ENCODE measurements at regions not wholly inside any gene's neighbourhood (a gene's known extent, or its start where the extent isn't known, plus 50 kb on each side); places are given as distances from the start of the nearest gene placed in this dataset.
"Not testable (repeated sequence)": the region's sequence is repeated elsewhere in the genome, so short reads cannot be mapped to it uniquely, and the experiment has no call there.

DNA sequence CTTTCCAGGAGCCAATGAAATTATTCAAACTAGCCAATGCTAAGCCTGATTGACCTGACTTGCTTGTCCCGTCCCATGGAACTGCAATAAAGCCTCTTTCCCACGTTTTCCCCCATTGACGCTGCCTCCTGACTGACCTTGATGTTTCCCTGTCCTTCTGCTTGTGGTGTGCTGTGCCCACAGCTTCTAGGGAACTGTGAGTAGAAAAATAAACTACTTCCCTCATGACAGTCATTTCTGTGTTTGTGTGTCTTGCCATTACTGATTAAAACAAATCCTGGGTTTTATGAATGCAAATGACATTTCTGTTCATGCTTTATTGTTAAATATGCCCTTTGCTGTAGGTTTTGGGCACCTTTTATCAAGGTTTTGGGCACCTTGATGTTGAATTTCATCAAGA lies 91.3 kb upstream of the ABI1 start:
- H3K4me1 ChIP-seq (ENCODE audit: control insufficient read depth in 3 of 3, insufficient read depth in 3 of 3, low read length in 3 of 3), result no peaks in the 10 kb centered on the region
- H3K4me3 ChIP-seq (ENCODE audit: low read length in 3 of 3), result no peak overlapping the region
- H3K9ac ChIP-seq (ENCODE audit: low read depth in 1 of 3, low read length in 3 of 3), result no peak overlapping the region
- H3K27ac ChIP-seq (ENCODE audit: low read depth, low read length), result no peak overlapping the region
- H3K27me3 ChIP-seq (ENCODE audit: control insufficient read depth in 3 of 3, insufficient read depth in 3 of 3, low read length in 3 of 3), result no peaks in the 10 kb centered on the region
- no peaks in the 10 kb centered on the region for H3K36me3 ChIP-seq (ENCODE audit: control insufficient read depth in 3 of 3, insufficient read depth in 3 of 3, low read length in 3 of 3)
- peaks cover 0 to 2% (median 0%) of the 10 kb centered on the region in 3 donors for H3K9me3 ChIP-seq (ENCODE audit: control insufficient read depth in 3 of 3, low read length in 3 of 3)

DNA sequence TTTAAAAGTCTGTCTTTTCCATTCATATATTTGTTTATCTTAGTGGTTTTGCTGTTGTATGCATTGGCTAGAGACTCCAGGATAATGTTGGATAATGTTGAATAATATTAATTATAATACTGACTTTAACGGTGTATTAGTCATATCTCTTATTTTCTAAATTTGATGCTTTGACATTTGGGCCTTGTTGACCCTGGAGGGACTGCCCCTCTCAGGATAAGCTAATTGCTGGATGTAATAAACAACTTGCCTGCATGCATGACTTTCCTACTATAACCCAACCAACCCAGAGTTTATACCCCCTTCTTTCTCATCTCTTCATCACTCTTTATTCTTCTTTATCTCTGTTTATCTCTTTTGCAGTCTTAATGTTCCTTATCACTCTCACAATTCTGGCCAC lies 90.9 kb upstream of the ABI1 start:
- no peaks in the 10 kb centered on the region for H3K36me3 ChIP-seq (ENCODE audit: control insufficient read depth in 3 of 3, insufficient read depth in 3 of 3, low read length in 3 of 3)
- H3K4me3 ChIP-seq (ENCODE audit: low read length in 3 of 3), result no peak overlapping the region
- H3K4me1 ChIP-seq (ENCODE audit: control insufficient read depth in 3 of 3, insufficient read depth in 3 of 3, low read length in 3 of 3), result no peaks in the 10 kb centered on the region
- peaks cover 0 to 2% (median 0%) of the 10 kb centered on the region in 3 donors for H3K9me3 ChIP-seq (ENCODE audit: control insufficient read depth in 3 of 3, low read length in 3 of 3)
- H3K9ac ChIP-seq (ENCODE audit: low read depth in 1 of 3, low read length in 3 of 3), result no peak overlapping the region
- no peak overlapping the region for H3K27ac ChIP-seq (ENCODE audit: low read depth, low read length)
- no peaks in the 10 kb centered on the region for H3K27me3 ChIP-seq (ENCODE audit: control insufficient read depth in 3 of 3, insufficient read depth in 3 of 3, low read length in 3 of 3)

DNA sequence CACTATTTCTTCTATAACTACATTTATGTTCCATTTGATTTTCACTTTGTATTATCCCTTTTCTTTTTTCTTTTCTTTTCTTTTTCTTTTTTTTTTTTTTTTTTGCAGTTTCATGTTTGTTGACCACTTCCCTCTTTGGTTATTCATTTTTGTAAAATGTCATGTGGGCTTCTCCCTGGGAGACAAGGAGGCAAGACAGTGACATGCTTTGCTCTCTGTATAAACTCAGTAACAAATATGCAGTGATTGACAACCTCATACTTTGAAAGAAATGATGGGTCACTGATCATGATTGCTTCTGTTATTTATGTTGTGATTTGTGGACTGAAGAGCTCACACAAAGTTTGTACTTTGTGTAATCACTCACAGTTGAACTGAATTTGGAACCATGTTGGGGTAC lies 90.2 kb upstream of the ABI1 start:
- Histone ChIP-seq H3K4me3 (ENCODE audit: low read length in 3 of 3) (no peak overlapping the region), H3K9ac (ENCODE audit: low read depth in 1 of 3, low read length in 3 of 3) (no peak overlapping the region), H3K27ac (ENCODE audit: low read depth, low read length) (no peak overlapping the region), H3K36me3 (ENCODE audit: control insufficient read depth in 3 of 3, insufficient read depth in 3 of 3, low read length in 3 of 3) (no peaks in the 10 kb centered on the region), H3K9me3 (ENCODE audit: control insufficient read depth in 3 of 3, low read length in 3 of 3) (peaks cover 0 to 2% (median 0%) of the 10 kb centered on the region in 3 donors), H3K27me3 (ENCODE audit: control insufficient read depth in 3 of 3, insufficient read depth in 3 of 3, low read length in 3 of 3) (peaks cover 0 to 7% (median 4%) of the 10 kb centered on the region in 3 donors), H3K4me1 (ENCODE audit: control insufficient read depth in 3 of 3, insufficient read depth in 3 of 3, low read length in 3 of 3) (no peaks in the 10 kb centered on the region)

DNA sequence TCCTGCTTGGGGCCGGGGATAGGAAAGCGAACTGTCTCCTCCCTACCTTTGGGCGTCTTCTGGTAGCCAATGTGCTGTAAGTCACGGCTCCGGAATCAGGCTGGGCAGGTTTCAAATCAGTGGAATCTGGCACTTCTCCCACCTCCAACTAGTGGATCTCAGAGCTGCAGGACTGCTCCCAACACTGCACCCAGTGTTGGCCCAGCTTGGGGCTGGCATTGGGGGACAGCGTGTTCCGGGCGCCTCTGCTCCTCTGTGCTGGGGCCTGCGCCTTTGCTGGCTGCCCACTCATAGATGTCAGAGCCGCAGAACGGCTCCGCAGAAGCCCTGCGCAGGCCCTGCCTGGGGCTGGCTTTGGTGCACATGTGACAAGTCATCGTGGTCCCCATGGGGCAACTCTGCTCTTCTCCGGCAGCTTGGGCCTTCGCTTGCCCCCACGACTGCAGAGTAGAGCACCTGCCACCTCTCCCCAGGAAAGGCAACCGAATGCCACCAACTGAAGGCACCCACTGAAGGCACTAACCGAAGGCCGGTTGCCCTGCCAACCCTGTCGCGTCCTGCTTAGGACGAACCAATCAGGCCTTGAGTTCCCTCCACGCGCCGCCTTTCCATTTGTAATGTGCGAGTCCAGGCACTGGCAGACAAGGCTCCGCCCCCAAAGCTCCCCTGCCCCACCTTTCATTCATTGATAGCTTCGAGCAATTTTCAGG lies 85.5 kb upstream of the ABI1 start:
- Histone ChIP-seq H3K27ac (ENCODE audit: low read depth, low read length) (no peak overlapping the region), H3K36me3 (ENCODE audit: control insufficient read depth in 3 of 3, insufficient read depth in 3 of 3, low read length in 3 of 3) (no peaks in the 10 kb centered on the region), H3K9me3 (ENCODE audit: control insufficient read depth in 3 of 3, low read length in 3 of 3) (peaks cover 0 to 2% (median 0%) of the 10 kb centered on the region in 3 donors), H3K4me1 (ENCODE audit: control insufficient read depth in 3 of 3, insufficient read depth in 3 of 3, low read length in 3 of 3) (no peaks in the 10 kb centered on the region), H3K9ac (ENCODE audit: low read depth in 1 of 3, low read length in 3 of 3) (no peak overlapping the region), H3K4me3 (ENCODE audit: low read length in 3 of 3) (no peak overlapping the region), H3K27me3 (ENCODE audit: control insufficient read depth in 3 of 3, insufficient read depth in 3 of 3, low read length in 3 of 3) (peaks cover 0 to 9% (median 8%) of the 10 kb centered on the region in 3 donors)

DNA sequence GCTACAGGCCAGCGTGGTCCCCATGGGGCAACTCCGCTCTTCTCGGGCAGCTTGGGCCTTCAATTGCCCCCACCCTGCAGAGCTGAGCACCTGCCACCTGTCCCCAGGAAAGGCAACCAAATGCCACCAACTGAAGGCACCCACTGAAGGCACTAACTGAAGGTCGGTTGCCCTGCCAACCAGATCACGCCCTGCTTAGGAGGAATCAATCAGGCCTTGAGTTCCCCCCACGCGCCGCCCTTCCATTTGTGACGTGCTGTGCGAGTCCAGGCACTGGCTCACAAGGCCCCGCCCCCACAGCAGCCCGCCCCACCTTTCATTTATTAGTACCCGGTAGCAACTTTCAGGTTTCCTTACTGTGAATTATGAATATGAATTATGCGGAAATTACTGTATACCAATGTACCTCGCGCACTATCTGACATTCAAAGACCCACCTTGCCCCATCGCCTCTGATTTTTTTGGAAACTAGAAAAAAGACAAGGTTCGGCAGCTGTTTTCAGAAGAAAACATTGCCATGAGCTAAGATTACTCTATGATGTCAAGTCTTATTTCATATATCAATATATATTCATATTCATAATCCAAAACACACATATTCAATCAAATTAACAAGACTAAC lies 83.6 kb upstream of the ABI1 start:
- H3K4me3 ChIP-seq (ENCODE audit: low read length in 3 of 3), result no peak overlapping the region
- H3K27me3 ChIP-seq (ENCODE audit: control insufficient read depth in 3 of 3, insufficient read depth in 3 of 3, low read length in 3 of 3), result peaks cover 0 to 9% (median 8%) of the 10 kb centered on the region in 3 donors
- no peak overlapping the region for H3K27ac ChIP-seq (ENCODE audit: low read depth, low read length)

DNA sequence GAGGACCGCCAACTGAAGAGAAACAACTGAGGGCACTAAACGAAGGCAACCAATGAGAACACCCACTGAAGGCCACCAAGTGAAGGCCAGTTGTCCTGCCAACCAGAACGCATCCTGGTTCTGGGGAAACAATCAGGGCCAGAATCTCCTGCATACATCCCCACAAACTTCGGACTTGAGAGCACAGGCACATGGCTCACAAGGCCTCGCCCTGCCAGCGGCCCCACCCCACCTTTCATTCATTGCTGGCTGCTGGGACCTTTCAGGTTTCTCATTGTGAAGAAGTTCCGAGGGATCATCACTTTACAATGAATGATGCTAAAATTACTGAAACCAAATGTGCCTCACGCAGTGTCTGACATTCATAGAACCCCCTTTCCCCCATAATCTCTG lies 79.2 kb upstream of the ABI1 start:
- peaks cover 0 to 5% (median 0%) of the 10 kb centered on the region in 3 donors for H3K27me3 ChIP-seq (ENCODE audit: control insufficient read depth in 3 of 3, insufficient read depth in 3 of 3, low read length in 3 of 3)
- H3K9ac ChIP-seq (ENCODE audit: low read depth in 1 of 3, low read length in 3 of 3), result no peak overlapping the region
- H3K4me3 ChIP-seq (ENCODE audit: low read length in 3 of 3), result no peak overlapping the region
- H3K27ac ChIP-seq (ENCODE audit: low read depth, low read length), result no peak overlapping the region
- H3K36me3 ChIP-seq (ENCODE audit: control insufficient read depth in 3 of 3, insufficient read depth in 3 of 3, low read length in 3 of 3), result no peaks in the 10 kb centered on the region
- no peaks in the 10 kb centered on the region for H3K4me1 ChIP-seq (ENCODE audit: control insufficient read depth in 3 of 3, insufficient read depth in 3 of 3, low read length in 3 of 3)
- H3K9me3 ChIP-seq (ENCODE audit: control insufficient read depth in 3 of 3, low read length in 3 of 3), result no peaks in the 10 kb centered on the region

More for the DNA sequence above, 83.6 kb upstream of the ABI1 start:
- no peaks in the 10 kb centered on the region for H3K36me3 ChIP-seq (ENCODE audit: control insufficient read depth in 3 of 3, insufficient read depth in 3 of 3, low read length in 3 of 3)
- H3K9me3 ChIP-seq (ENCODE audit: control insufficient read depth in 3 of 3, low read length in 3 of 3), result no peaks in the 10 kb centered on the region
- H3K9ac ChIP-seq (ENCODE audit: low read depth in 1 of 3, low read length in 3 of 3), result no peak overlapping the region
- H3K4me1 ChIP-seq (ENCODE audit: control insufficient read depth in 3 of 3, insufficient read depth in 3 of 3, low read length in 3 of 3), result no peaks in the 10 kb centered on the region

DNA sequence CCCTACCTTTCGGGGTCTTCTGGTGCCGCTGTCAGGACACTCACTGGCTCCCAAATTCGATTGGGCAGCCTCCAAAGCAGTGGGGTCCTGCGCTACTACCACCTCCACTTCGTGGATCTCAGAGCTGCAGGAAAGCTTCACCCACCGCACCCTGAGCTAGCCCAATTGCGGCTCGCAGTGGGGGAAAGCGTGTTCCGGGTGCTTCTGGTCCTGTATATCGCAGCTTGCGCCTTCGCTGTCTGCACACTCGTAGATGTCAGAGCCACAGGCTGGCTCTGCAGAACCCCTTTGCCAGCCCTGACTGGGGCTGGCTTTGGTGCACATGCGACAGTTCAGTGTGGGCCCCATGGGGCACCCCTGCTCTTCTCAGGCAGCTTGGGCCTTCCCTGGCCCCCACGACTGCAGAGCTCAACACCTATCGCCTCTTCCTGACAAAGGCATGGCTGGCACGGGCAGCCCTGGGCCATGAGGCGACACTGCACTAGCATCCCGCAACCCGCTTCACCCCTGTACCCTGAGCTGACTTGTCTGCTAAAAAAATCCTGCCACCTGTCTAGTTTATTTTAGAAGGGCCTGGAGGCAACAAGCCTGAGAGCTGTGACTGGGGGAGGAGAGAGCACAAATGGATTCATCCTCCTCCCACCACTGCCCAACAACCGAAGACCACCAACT lies 78.7 kb upstream of the ABI1 start:
- Histone ChIP-seq H3K4me1 (ENCODE audit: control insufficient read depth in 3 of 3, insufficient read depth in 3 of 3, low read length in 3 of 3) (no peaks in the 10 kb centered on the region), H3K9ac (ENCODE audit: low read depth in 1 of 3, low read length in 3 of 3) (peak overlapping the region in 1 of 3 donors; percentile 45), H3K4me3 (ENCODE audit: low read length in 3 of 3) (no peak overlapping the region), H3K27me3 (ENCODE audit: control insufficient read depth in 3 of 3, insufficient read depth in 3 of 3, low read length in 3 of 3) (peaks cover 0 to 5% (median 0%) of the 10 kb centered on the region in 3 donors), H3K27ac (ENCODE audit: low read depth, low read length) (no peak overlapping the region), H3K9me3 (ENCODE audit: control insufficient read depth in 3 of 3, low read length in 3 of 3) (no peaks in the 10 kb centered on the region), H3K36me3 (ENCODE audit: control insufficient read depth in 3 of 3, insufficient read depth in 3 of 3, low read length in 3 of 3) (no peaks in the 10 kb centered on the region)

DNA sequence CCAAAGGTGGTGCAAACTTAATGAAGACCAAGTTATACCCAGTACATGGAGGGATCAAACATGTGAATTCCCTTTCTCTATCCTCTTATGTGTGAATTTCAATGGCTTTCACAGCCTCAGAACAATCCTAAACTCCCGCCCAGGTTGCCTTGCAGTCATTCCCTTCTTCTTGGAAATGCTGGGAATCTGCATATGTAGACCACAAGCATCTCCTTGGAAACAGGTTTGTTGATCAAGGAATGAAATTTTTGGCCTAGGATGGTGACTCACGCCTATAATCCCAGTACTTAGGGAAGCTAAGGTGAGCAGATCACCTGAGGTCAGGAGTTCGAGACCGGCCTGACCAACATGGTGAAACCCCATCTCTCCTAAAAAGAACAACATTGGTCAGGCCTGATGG lies 77.8 kb upstream of the ABI1 start:
- Histone ChIP-seq H3K27ac (ENCODE audit: low read depth, low read length) (no peak overlapping the region), H3K9ac (ENCODE audit: low read depth in 1 of 3, low read length in 3 of 3) (no peak overlapping the region), H3K4me3 (ENCODE audit: low read length in 3 of 3) (peak overlapping the region in 1 of 3 donors; percentile 35)

DNA sequence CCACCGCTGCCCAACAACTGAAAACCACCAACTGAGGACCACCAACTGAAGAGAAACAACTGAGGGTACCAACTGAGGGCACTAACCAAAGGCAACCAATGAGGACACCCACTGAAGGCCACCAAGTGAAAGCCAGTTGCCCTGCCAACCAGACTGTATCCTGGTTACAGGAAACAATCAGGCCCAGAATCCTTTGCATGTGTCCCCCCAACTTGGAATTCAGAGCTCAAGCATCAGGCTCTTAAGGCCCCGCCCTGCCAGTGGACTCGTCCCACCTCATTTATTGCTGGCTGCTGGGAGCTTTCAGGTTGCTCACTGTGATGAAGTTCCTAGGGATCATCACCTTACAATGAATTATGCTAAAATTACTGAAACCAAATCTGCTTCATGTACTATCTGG lies 76.6 kb upstream of the ABI1 start:
- H3K9ac ChIP-seq (ENCODE audit: low read depth in 1 of 3, low read length in 3 of 3), result no peak overlapping the region
- no peaks in the 10 kb centered on the region for H3K36me3 ChIP-seq (ENCODE audit: control insufficient read depth in 3 of 3, insufficient read depth in 3 of 3, low read length in 3 of 3)
- H3K4me3 ChIP-seq (ENCODE audit: low read length in 3 of 3), result no peak overlapping the region
- no peaks in the 10 kb centered on the region for H3K4me1 ChIP-seq (ENCODE audit: control insufficient read depth in 3 of 3, insufficient read depth in 3 of 3, low read length in 3 of 3)
- no peak overlapping the region for H3K27ac ChIP-seq (ENCODE audit: low read depth, low read length)
- H3K9me3 ChIP-seq (ENCODE audit: control insufficient read depth in 3 of 3, low read length in 3 of 3), result no peaks in the 10 kb centered on the region
- no peaks in the 10 kb centered on the region for H3K27me3 ChIP-seq (ENCODE audit: control insufficient read depth in 3 of 3, insufficient read depth in 3 of 3, low read length in 3 of 3)

More for the DNA sequence above, 77.8 kb upstream of the ABI1 start:
- Histone ChIP-seq H3K4me1 (ENCODE audit: control insufficient read depth in 3 of 3, insufficient read depth in 3 of 3, low read length in 3 of 3) (no peaks in the 10 kb centered on the region), H3K9me3 (ENCODE audit: control insufficient read depth in 3 of 3, low read length in 3 of 3) (no peaks in the 10 kb centered on the region), H3K36me3 (ENCODE audit: control insufficient read depth in 3 of 3, insufficient read depth in 3 of 3, low read length in 3 of 3) (no peaks in the 10 kb centered on the region), H3K27me3 (ENCODE audit: control insufficient read depth in 3 of 3, insufficient read depth in 3 of 3, low read length in 3 of 3) (no peaks in the 10 kb centered on the region)

DNA sequence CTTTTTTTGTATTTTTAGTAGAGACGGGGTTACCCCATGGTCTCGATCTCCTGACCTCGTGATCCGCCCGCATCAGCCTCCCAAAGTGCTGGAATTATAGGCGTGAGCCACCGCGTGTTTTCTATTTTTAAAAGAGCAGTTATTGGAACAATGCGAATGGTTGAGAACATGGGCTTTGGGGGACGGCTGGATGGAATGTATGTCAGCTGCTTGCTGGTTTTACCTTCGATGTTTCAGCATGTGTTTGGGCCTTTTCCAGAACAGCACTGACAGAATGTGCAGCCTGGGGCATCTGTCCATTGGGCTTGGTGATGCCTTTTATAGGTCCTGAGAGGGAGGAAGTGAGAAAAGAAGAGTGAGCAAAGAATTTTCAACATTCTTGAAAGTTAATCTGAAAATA lies 73.4 kb upstream of the ABI1 start:
- not testable (repeated sequence) for H3K9me3 ChIP-seq (ENCODE audit: control insufficient read depth in 3 of 3, low read length in 3 of 3); H3K36me3 ChIP-seq (ENCODE audit: control insufficient read depth in 3 of 3, insufficient read depth in 3 of 3, low read length in 3 of 3); H3K27me3 ChIP-seq (ENCODE audit: control insufficient read depth in 3 of 3, insufficient read depth in 3 of 3, low read length in 3 of 3); H3K4me1 ChIP-seq (ENCODE audit: control insufficient read depth in 3 of 3, insufficient read depth in 3 of 3, low read length in 3 of 3); H3K4me3 ChIP-seq (ENCODE audit: low read length in 3 of 3); H3K27ac ChIP-seq (ENCODE audit: low read depth, low read length); H3K9ac ChIP-seq (ENCODE audit: low read depth in 1 of 3, low read length in 3 of 3)
